IgD-negative memory B cell (primary cell): ENCODE measurements at regions not wholly inside any gene's neighbourhood (a gene's known extent, or its start where the extent isn't known, plus 50 kb on each side); places are given as distances from the start of the nearest gene placed in this dataset.
"Not testable (repeated sequence)": the region's sequence is repeated elsewhere in the genome, so short reads cannot be mapped to it uniquely, and the experiment has no call there.

ENCODE experiments used
- H3K27ac Mint-ChIP-seq, 3 donors: one replicate each; pipeline ENCODE4 v1.8.0; 2020 to 2022; ENCODE audit warnings: mild to moderate bottlenecking in 3 of 3, mixed read lengths in 3 of 3, moderate library complexity in 1 of 3
- H3K27me3 Mint-ChIP-seq: one replicate; pipeline ENCODE4 v1.8.0; 2021; ENCODE audit warnings: mixed read lengths
- H3K36me3 Mint-ChIP-seq: one replicate; pipeline ENCODE4 v1.8.0; 2020; ENCODE audit warnings: mild to moderate bottlenecking, mixed read lengths
- H3K4me1 Mint-ChIP-seq, 3 donors: one replicate each; pipeline ENCODE4 v1.8.0; 2020 to 2022; ENCODE audit warnings: mixed read lengths in 3 of 3, mild to moderate bottlenecking in 1 of 3
- H3K4me3 Mint-ChIP-seq, 4 donors: one replicate each; pipeline ENCODE4 v1.8.0; 2020 to 2022; ENCODE audit warnings: mild to moderate bottlenecking in 4 of 4, mixed read lengths in 4 of 4, moderate library complexity in 3 of 4
- H3K9me3 Mint-ChIP-seq, 3 donors: one replicate each; pipeline ENCODE4 v1.8.0; 2020 to 2021; ENCODE audit warnings: mixed read lengths in 3 of 3, mild to moderate bottlenecking in 1 of 3

GRCh38 chr12:23211384-23212320 is 586.7 kb downstream of the ETNK1 start:
- Mint-ChIP-seq H3K4me3 (no peak overlapping the region), H3K27ac (no peak overlapping the region), H3K4me1 (no peaks in the 10 kb centered on the region), H3K36me3 (no peaks in the 10 kb centered on the region), H3K9me3 (peaks cover 0 to 9% (median 2%) of the 10 kb centered on the region in 3 donors), H3K27me3 (no peaks in the 10 kb centered on the region)

GRCh38 chr12:23217158-23217557 is 592.2 kb downstream of the ETNK1 start:
- peaks cover 4 to 9% (median 8%) of the 10 kb centered on the region in 3 donors for H3K9me3 Mint-ChIP-seq
- no peak overlapping the region for H3K4me3 Mint-ChIP-seq
- peaks cover 1% of the 10 kb centered on the region for H3K27me3 Mint-ChIP-seq
- H3K4me1 Mint-ChIP-seq = no peaks in the 10 kb centered on the region
- H3K36me3 Mint-ChIP-seq = no peaks in the 10 kb centered on the region
- no peak overlapping the region for H3K27ac Mint-ChIP-seq

- no peak overlapping the region for H3K4me3 Mint-ChIP-seq
- H3K4me1 Mint-ChIP-seq = no peaks in the 10 kb centered on the region
- H3K27ac Mint-ChIP-seq = no peak overlapping the region
- peaks cover 1% of the 10 kb centered on the region for H3K27me3 Mint-ChIP-seq
- H3K36me3 Mint-ChIP-seq = no peaks in the 10 kb centered on the region
- peaks cover 4 to 9% (median 8%) of the 10 kb centered on the region in 3 donors for H3K9me3 Mint-ChIP-seq
These were observed 592.7 kb downstream of the ETNK1 start for GRCh38 chr12:23217667-23218066.

- Mint-ChIP-seq H3K4me1 (no peaks in the 10 kb centered on the region), H3K27me3 (peaks cover 4% of the 10 kb centered on the region), H3K27ac (no peak overlapping the region), H3K4me3 (no peak overlapping the region), H3K36me3 (no peaks in the 10 kb centered on the region), H3K9me3 (peaks cover 0 to 6% (median 4%) of the 10 kb centered on the region in 3 donors)
These were observed 596.1 kb downstream of the ETNK1 start for GRCh38 chr12:23221066-23221465.

- no peaks in the 10 kb centered on the region for H3K4me1 Mint-ChIP-seq
- H3K36me3 Mint-ChIP-seq = no peaks in the 10 kb centered on the region
- no peak overlapping the region for H3K27ac Mint-ChIP-seq
- H3K9me3 Mint-ChIP-seq = peaks cover 0 to 5% (median 4%) of the 10 kb centered on the region in 3 donors
- no peak overlapping the region for H3K4me3 Mint-ChIP-seq
- peaks cover 4% of the 10 kb centered on the region for H3K27me3 Mint-ChIP-seq
These were observed 597.0 kb downstream of the ETNK1 start for GRCh38 chr12:23221926-23222325.

- Mint-ChIP-seq H3K36me3 (no peaks in the 10 kb centered on the region), H3K4me1 (no peaks in the 10 kb centered on the region), H3K9me3 (peaks cover 0 to 4% (median 0%) of the 10 kb centered on the region in 3 donors), H3K4me3 (peak overlapping the region in 1 of 4 donors; percentile 33), H3K27me3 (peaks cover 3% of the 10 kb centered on the region), H3K27ac (no peak overlapping the region)
These were observed 597.8 kb downstream of the ETNK1 start for GRCh38 chr12:23222801-23223200.

- no peaks in the 10 kb centered on the region for H3K36me3 Mint-ChIP-seq
- no peaks in the 10 kb centered on the region for H3K4me1 Mint-ChIP-seq
- H3K9me3 Mint-ChIP-seq = peaks cover 0 to 2% (median 0%) of the 10 kb centered on the region in 3 donors
- no peak overlapping the region for H3K4me3 Mint-ChIP-seq
- peaks cover 4% of the 10 kb centered on the region for H3K27me3 Mint-ChIP-seq
- no peak overlapping the region for H3K27ac Mint-ChIP-seq
These were observed 603.1 kb downstream of the ETNK1 start for GRCh38 chr12:23228101-23228500.

GRCh38 chr12:23230899-23231298 is 605.9 kb downstream of the ETNK1 start:
- Mint-ChIP-seq H3K4me1 (no peaks in the 10 kb centered on the region), H3K27me3 (peaks cover 1% of the 10 kb centered on the region), H3K27ac (no peak overlapping the region), H3K4me3 (no peak overlapping the region), H3K9me3 (peaks cover 0 to 2% (median 0%) of the 10 kb centered on the region in 3 donors), H3K36me3 (no peaks in the 10 kb centered on the region)

- no peaks in the 10 kb centered on the region for H3K27me3 Mint-ChIP-seq
- H3K9me3 Mint-ChIP-seq = no peaks in the 10 kb centered on the region
- H3K4me1 Mint-ChIP-seq = peaks cover 0 to 1% (median 1%) of the 10 kb centered on the region in 3 donors
- H3K27ac Mint-ChIP-seq = no peak overlapping the region
- H3K36me3 Mint-ChIP-seq = no peaks in the 10 kb centered on the region
- no peak overlapping the region for H3K4me3 Mint-ChIP-seq
These were observed 611.3 kb downstream of the ETNK1 start for GRCh38 chr12:23236066-23236780.

GRCh38 chr12:23236811-23237210 is 611.8 kb downstream of the ETNK1 start:
- H3K4me1 Mint-ChIP-seq = peaks cover 0 to 1% (median 1%) of the 10 kb centered on the region in 3 donors
- H3K27ac Mint-ChIP-seq = no peak overlapping the region
- H3K4me3 Mint-ChIP-seq = no peak overlapping the region

GRCh38 chr12:23238190-23238589 is 613.2 kb downstream of the ETNK1 start:
- Mint-ChIP-seq H3K9me3 (no peaks in the 10 kb centered on the region), H3K36me3 (no peaks in the 10 kb centered on the region), H3K27me3 (no peaks in the 10 kb centered on the region), H3K4me1 (peaks cover 0 to 1% (median 1%) of the 10 kb centered on the region in 3 donors), H3K4me3 (no peak overlapping the region), H3K27ac (no peak overlapping the region)

More at GRCh38 chr12:23236811-23237210, 611.8 kb downstream of the ETNK1 start:
- Mint-ChIP-seq H3K9me3 (no peaks in the 10 kb centered on the region), H3K36me3 (no peaks in the 10 kb centered on the region), H3K27me3 (no peaks in the 10 kb centered on the region)

GRCh38 chr12:23238957-23239356 is 614.0 kb downstream of the ETNK1 start:
- no peak overlapping the region for H3K4me3 Mint-ChIP-seq
- no peaks in the 10 kb centered on the region for H3K27me3 Mint-ChIP-seq

GRCh38 chr12:23245186-23245585 is 620.2 kb downstream of the ETNK1 start:
- Mint-ChIP-seq H3K9me3 (peaks cover 0 to 2% (median 0%) of the 10 kb centered on the region in 3 donors), H3K27me3 (peaks cover 1% of the 10 kb centered on the region), H3K27ac (no peak overlapping the region), H3K4me1 (no peaks in the 10 kb centered on the region), H3K36me3 (no peaks in the 10 kb centered on the region), H3K4me3 (no peak overlapping the region)

More at GRCh38 chr12:23238957-23239356, 614.0 kb downstream of the ETNK1 start:
- Mint-ChIP-seq H3K4me1 (peaks cover 0 to 1% (median 1%) of the 10 kb centered on the region in 3 donors), H3K27ac (no peak overlapping the region), H3K9me3 (no peaks in the 10 kb centered on the region), H3K36me3 (no peaks in the 10 kb centered on the region)

GRCh38 chr12:23253191-23253590 is 628.2 kb downstream of the ETNK1 start:
- Mint-ChIP-seq H3K4me1 (no peaks in the 10 kb centered on the region), H3K4me3 (no peak overlapping the region), H3K36me3 (peaks cover 2% of the 10 kb centered on the region), H3K9me3 (peaks cover 0 to 2% (median 1%) of the 10 kb centered on the region in 3 donors), H3K27ac (no peak overlapping the region), H3K27me3 (peaks cover 2% of the 10 kb centered on the region)

- H3K4me3 Mint-ChIP-seq, H3K27ac Mint-ChIP-seq, H3K27me3 Mint-ChIP-seq, H3K4me1 Mint-ChIP-seq, H3K9me3 Mint-ChIP-seq, H3K36me3 Mint-ChIP-seq: not testable (repeated sequence)
These were observed 628.9 kb downstream of the ETNK1 start for GRCh38 chr12:23253910-23254309.
